B cell (primary cell): ENCODE measurements at regions not wholly inside any gene's neighbourhood (a gene's known extent, or its start where the extent isn't known, plus 50 kb on each side); places are given as distances from the start of the nearest gene placed in this dataset.

Experiments used
- ATAC-seq: fragments of 200-7000 bp; cut with Tn5 transposase; one replicate; pipeline ENCODE4 v1.10.0; 2021; ENCODE audit warnings: low read depth, mild to moderate bottlenecking, moderate number of reproducible peaks, moderate library complexity
- CTCF ChIA-PET: fragments of 350-600 bp; sonication (Branson Sonifier 250); formaldehyde crosslinking; loops from one replicate; lab custom pipeline; 2021; ENCODE audit warnings: antibody characterized with exemption, inconsistent platforms; lab: Charles Lee
- POLR2A ChIA-PET: fragments of 350-600 bp; sonication (Branson Sonifier 250); formaldehyde crosslinking; loops from one replicate; lab custom pipeline; 2021; ENCODE audit warnings: antibody characterized with exemption; lab: Charles Lee
- DNase-seq: peaks from one replicate; pipeline ENCODE4 v3.0.0; 2013
- H2AFZ ChIP-seq: 2 replicates; pipeline ENCODE4 v1.6.1; 2012; ENCODE audit warnings: mild to moderate bottlenecking, low read depth, low read length; ENCODE audit not compliant: insufficient read depth, poor library complexity, severe bottlenecking
- H3K27ac ChIP-seq, 2 donors: 1 replicate in 1 of 2; 2 replicates in 1 of 2; pipeline ENCODE4 v1.5.1; 2012 to 2013; ENCODE audit warnings: low read length in 2 of 2, mild to moderate bottlenecking in 2 of 2, moderate library complexity in 1 of 2
- H3K27me3 ChIP-seq, 4 experiments: fragments of 200-600 bp in 1 of 4; sonication (generic) in 1 of 4; replicated peaks in 1 of 4; 1 replicate in 2 of 4; 2 replicates in 2 of 4; pipeline versions ENCODE4 v1.6.1 to v1.7.0; 2013 to 2016; ENCODE audit warnings: low read length in 3 of 4, mild to moderate bottlenecking in 2 of 4, mixed read lengths in 1 of 4, moderate library complexity in 1 of 4; ENCODE audit not compliant: insufficient read depth in 4 of 4, control insufficient read depth in 3 of 4; ENCODE audit errors: control extremely low read depth in 1 of 4
- H3K36me3 ChIP-seq, 2 experiments: replicated peaks in 1 of 2; 1 replicate in 1 of 2; 2 replicates in 1 of 2; pipeline versions ENCODE4 v1.6.1 to v1.7.1; 2013; ENCODE audit warnings: low read length in 1 of 2; ENCODE audit not compliant: insufficient read depth in 2 of 2, control insufficient read depth in 1 of 2; ENCODE audit errors: control extremely low read depth in 1 of 2, extremely low read depth in 1 of 2
- H3K4me1 ChIP-seq, 2 donors: fragments of 200-600 bp in 1 of 2; sonication (generic) in 1 of 2; 1 replicate in 1 of 2; 2 replicates in 1 of 2; pipeline versions ENCODE4 v1.5.1 to v1.6.1; 2013 to 2017; ENCODE audit warnings: low read length in 2 of 2; ENCODE audit not compliant: control insufficient read depth in 2 of 2, insufficient read depth in 2 of 2
- H3K4me2 ChIP-seq: replicated peaks from 2 replicates; pipeline ENCODE3; 2012; ENCODE audit warnings: mild to moderate bottlenecking, low read depth, low read length; ENCODE audit not compliant: poor library complexity, severe bottlenecking
- H3K4me3 ChIP-seq, 5 experiments: fragments of 200-600 bp in 1 of 5; sonication (generic) in 1 of 5; 1 replicate in 3 of 5; 2 replicates in 2 of 5; pipeline versions ENCODE4 v1.5.1 to v1.7.0; 2011 to 2016; ENCODE audit warnings: low read length in 4 of 5, mild to moderate bottlenecking in 4 of 5, low read depth in 2 of 5, control low read depth in 1 of 5, moderate library complexity in 1 of 5; ENCODE audit not compliant: insufficient read depth in 1 of 5; ENCODE audit errors: control extremely low read depth in 1 of 5, extremely low read depth in 1 of 5
- H3K79me2 ChIP-seq: fragments of 200-600 bp; sonication (generic); one replicate; pipeline ENCODE4 v1.6.0; 2016; ENCODE audit warnings: low read length; ENCODE audit not compliant: control insufficient read depth, insufficient read depth
- H3K9ac ChIP-seq: fragments of 200-600 bp; sonication (generic); 2 replicates; pipeline ENCODE4 v1.6.1; 2017; ENCODE audit warnings: mild to moderate bottlenecking, low read length, moderate library complexity
- H3K9me3 ChIP-seq, 3 donors: one replicate each; pipeline versions ENCODE4 v1.6.1 to v1.7.1; 2013; ENCODE audit warnings: low read length in 2 of 3; ENCODE audit not compliant: control insufficient read depth in 2 of 3, insufficient read depth in 1 of 3; ENCODE audit errors: control extremely low read depth in 1 of 3
- H4K20me1 ChIP-seq: 2 replicates; pipeline ENCODE4 v1.6.0; 2012; ENCODE audit warnings: mild to moderate bottlenecking, low read length; ENCODE audit not compliant: insufficient read depth, control insufficient read depth, poor library complexity, severe bottlenecking
- H3K27ac Mint-ChIP-seq: one replicate; pipeline ENCODE4 v1.8.0; 2021; ENCODE audit warnings: mixed read lengths
- H3K27me3 Mint-ChIP-seq: one replicate; pipeline ENCODE4 v1.8.0; 2021; ENCODE audit warnings: mixed read lengths
- H3K4me1 Mint-ChIP-seq: one replicate; pipeline ENCODE4 v1.8.0; 2021; ENCODE audit warnings: mixed read lengths
- H3K4me3 Mint-ChIP-seq: one replicate; pipeline ENCODE4 v1.8.0; 2021; ENCODE audit warnings: mixed read lengths
- H3K9me3 Mint-ChIP-seq: one replicate; pipeline ENCODE4 v1.8.0; 2022; ENCODE audit warnings: mixed read lengths; ENCODE audit not compliant: insufficient read depth
- EZH2 ChIP-seq: IDR thresholded peaks from 2 replicates; pipeline ENCODE4 v1.6.1; 2012; ENCODE audit warnings: borderline replicate concordance, low read depth, mild to moderate bottlenecking, moderate library complexity, low read length; ENCODE audit not compliant: insufficient read depth, poor library complexity, severe bottlenecking
- WGBS: methylation state at CpG from one replicate; pipeline ENCODE4 v1.1.5; 2013; ENCODE audit warnings: missing lambda C conversion rate; ENCODE audit not compliant: insufficient coverage; 5-methylcytosine and 5-hydroxymethylcytosine counted together
- intact Hi-C: fragments of 100-400 bp; cut with micrococcal nuclease; formaldehyde crosslinking; loops from one replicate; pipeline ENCODE4 v1.10.0; 2022
- TF ChIP-seq, protein P1 (sequence below): fragments of 200-600 bp; IDR thresholded peaks from one replicate; pipeline ENCODE4 v1.8.0; 2022; ENCODE audit warnings: antibody characterized with exemption, mild to moderate bottlenecking

GRCh38 chr3:8301977-8302735 lies 199.5 kb upstream of the LMCD1 start:
- WGBS: 50% methylated on average over 2 of the region's 7 CpGs
- POLR2A ChIA-PET: no interaction called here
- intact Hi-C loops: no loop called here
- peak; percentile 30 for DNase-seq
- TF ChIP-seq, protein P1, sequence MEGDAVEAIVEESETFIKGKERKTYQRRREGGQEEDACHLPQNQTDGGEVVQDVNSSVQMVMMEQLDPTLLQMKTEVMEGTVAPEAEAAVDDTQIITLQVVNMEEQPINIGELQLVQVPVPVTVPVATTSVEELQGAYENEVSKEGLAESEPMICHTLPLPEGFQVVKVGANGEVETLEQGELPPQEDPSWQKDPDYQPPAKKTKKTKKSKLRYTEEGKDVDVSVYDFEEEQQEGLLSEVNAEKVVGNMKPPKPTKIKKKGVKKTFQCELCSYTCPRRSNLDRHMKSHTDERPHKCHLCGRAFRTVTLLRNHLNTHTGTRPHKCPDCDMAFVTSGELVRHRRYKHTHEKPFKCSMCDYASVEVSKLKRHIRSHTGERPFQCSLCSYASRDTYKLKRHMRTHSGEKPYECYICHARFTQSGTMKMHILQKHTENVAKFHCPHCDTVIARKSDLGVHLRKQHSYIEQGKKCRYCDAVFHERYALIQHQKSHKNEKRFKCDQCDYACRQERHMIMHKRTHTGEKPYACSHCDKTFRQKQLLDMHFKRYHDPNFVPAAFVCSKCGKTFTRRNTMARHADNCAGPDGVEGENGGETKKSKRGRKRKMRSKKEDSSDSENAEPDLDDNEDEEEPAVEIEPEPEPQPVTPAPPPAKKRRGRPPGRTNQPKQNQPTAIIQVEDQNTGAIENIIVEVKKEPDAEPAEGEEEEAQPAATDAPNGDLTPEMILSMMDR: peak; percentile 74
- TF ChIP-seq EZH2: no peak
- no peak overlapping the region for H3K4me3 Mint-ChIP-seq
- Histone ChIP-seq H3K27ac (no peak overlapping the region), H4K20me1 (no peaks in the 10 kb centered on the region), H3K4me2 (no peak overlapping the region), H3K27me3 (no peaks in the 10 kb centered on the region), H3K4me3 (no peak overlapping the region), H3K9me3 (no peaks in the 10 kb centered on the region), H3K9ac (no peak overlapping the region), H3K4me1 (no peaks in the 10 kb centered on the region), H3K79me2 (no peaks in the 10 kb centered on the region), H2AFZ (no peak overlapping the region), H3K36me3 (no peaks in the 10 kb centered on the region)
- H3K27me3 Mint-ChIP-seq: peaks cover 18% of the 10 kb centered on the region
- no peaks in the 10 kb centered on the region for H3K4me1 Mint-ChIP-seq
- H3K9me3 Mint-ChIP-seq: no peaks in the 10 kb centered on the region
- CTCF ChIA-PET: interaction anchor here (0.8 to 1.7 kb wide), 7 partner anchors 8 to 115 kb away, joined by 3 to 5 read pairs (median 3); no protein-coding TSS in a partner anchor
- no peak overlapping the region for H3K27ac Mint-ChIP-seq
- no peak for ATAC-seq

GRCh38 chr3:8303466-8303865 lies 198.2 kb upstream of the LMCD1 start:
- ChIA-PET CTCF (no interaction called here), POLR2A (no interaction called here)
- Mint-ChIP-seq H3K27ac (no peak overlapping the region), H3K9me3 (no peaks in the 10 kb centered on the region), H3K27me3 (peaks cover 15% of the 10 kb centered on the region), H3K4me1 (no peaks in the 10 kb centered on the region), H3K4me3 (no peak overlapping the region)
- H3K9ac ChIP-seq: no peak overlapping the region
- WGBS: no CpG with 5 or more reads among the region's 1 CpG
- no peak overlapping the region for H3K4me2 ChIP-seq
- H3K4me1 ChIP-seq: no peaks in the 10 kb centered on the region
- H3K9me3 ChIP-seq: no peaks in the 10 kb centered on the region
- ATAC-seq (no peak), DNase-seq (no peak)
- H3K36me3 ChIP-seq: no peaks in the 10 kb centered on the region
- no peaks in the 10 kb centered on the region for H3K79me2 ChIP-seq
- no peak overlapping the region for H3K4me3 ChIP-seq
- no peak for TF ChIP-seq EZH2
- TF ChIP-seq, protein P1: no peak
- intact Hi-C loops: no loop called here
- H3K27me3 ChIP-seq: no peaks in the 10 kb centered on the region
- no peaks in the 10 kb centered on the region for H4K20me1 ChIP-seq
- no peak overlapping the region for H2AFZ ChIP-seq
- H3K27ac ChIP-seq: no peak overlapping the region
